ENCODE measurements at regions not wholly inside any gene's neighbourhood (a gene's known extent, or its start where the extent isn't known, plus 50 kb on each side); places are given as distances from the start of the nearest gene placed in this dataset.

GRCh38 chr6:6811128-6812009 is 222.8 kb downstream of the LY86 start:
- POLR2A ChIA-PET (ENCODE audit: low non-redundant PET) = no interaction called here
- BruUV-seq (replicated peaks) = no TSS peak

GRCh38 chr6:6812427-6812826 is 223.9 kb downstream of the LY86 start:
- TF ChIP-seq EZH2 (IDR thresholded peaks at IDR 0.05; ENCODE audit: borderline replicate concordance, low read depth, low read length, poor library complexity, severe bottlenecking) (no peak), CTCF (conservative IDR thresholded peaks at IDR 0.05; ENCODE audit: low read depth, low read length) (no peak)
- H3K27me3 ChIP-seq (replicated peaks; ENCODE audit: insufficient read depth, low read depth, low read length, poor library complexity) = no peaks in the 10 kb centered on the region
- BruUV-seq (replicated peaks) = no TSS peak
- H3K27ac ChIP-seq (ENCODE audit: low read depth, low read length, poor library complexity, severe bottlenecking) = no peak overlapping the region
- ChIA-PET CTCF (no interaction called here), POLR2A (ENCODE audit: low non-redundant PET) (no interaction called here)
- intact Hi-C loops (cut with micrococcal nuclease; ENCODE audit: unreplicated experiment) = no loop called here
- H3K4me1 ChIP-seq (ENCODE audit: insufficient read depth, low read length, poor library complexity, severe bottlenecking) = peaks cover 15% of the 10 kb centered on the region
- no peak overlapping the region for H3K4me3 ChIP-seq (ENCODE audit: low read depth, low read length, poor library complexity, severe bottlenecking)
- no peak for DNase-seq (ENCODE audit: low spot score)
- no peaks in the 10 kb centered on the region for H3K9me3 ChIP-seq (ENCODE audit: low read depth, low read length, poor library complexity, severe bottlenecking)
- no peaks in the 10 kb centered on the region for H3K36me3 ChIP-seq (ENCODE audit: insufficient read depth, low read length, poor library complexity, severe bottlenecking)

More at GRCh38 chr6:6811128-6812009, 222.8 kb downstream of the LY86 start:
- H3K4me1 ChIP-seq (ENCODE audit: insufficient read depth, low read length, poor library complexity, severe bottlenecking) = peaks cover 15% of the 10 kb centered on the region
- peak overlapping the region; percentile 35 for H3K4me3 ChIP-seq (ENCODE audit: low read depth, low read length, poor library complexity, severe bottlenecking)
- H3K9me3 ChIP-seq (ENCODE audit: low read depth, low read length, poor library complexity, severe bottlenecking) = no peaks in the 10 kb centered on the region
- intact Hi-C loops (cut with micrococcal nuclease; ENCODE audit: unreplicated experiment) = no loop called here
- H3K36me3 ChIP-seq (ENCODE audit: insufficient read depth, low read length, poor library complexity, severe bottlenecking) = no peaks in the 10 kb centered on the region
- H3K27me3 ChIP-seq (replicated peaks; ENCODE audit: insufficient read depth, low read depth, low read length, poor library complexity) = no peaks in the 10 kb centered on the region
- no peak for TF ChIP-seq CTCF (conservative IDR thresholded peaks at IDR 0.05; ENCODE audit: low read depth, low read length)
- TF ChIP-seq EZH2 (IDR thresholded peaks at IDR 0.05; ENCODE audit: borderline replicate concordance, low read depth, low read length, poor library complexity, severe bottlenecking) = no peak
- CTCF ChIA-PET = interaction anchor here (0.6 kb wide), 1 partner anchor 27 kb away, joined by 5 read pairs; no protein-coding TSS in a partner anchor
- H3K27ac ChIP-seq (ENCODE audit: low read depth, low read length, poor library complexity, severe bottlenecking) = peak overlapping the region; percentile 56
- peak; percentile 54 for DNase-seq (ENCODE audit: low spot score)

GRCh38 chr6:6815732-6816131 is 227.2 kb downstream of the LY86 start:
- no TSS peak for BruUV-seq (replicated peaks)
- Histone ChIP-seq H3K27me3 (replicated peaks; ENCODE audit: insufficient read depth, low read depth, low read length, poor library complexity) (no peaks in the 10 kb centered on the region), H3K4me1 (ENCODE audit: insufficient read depth, low read length, poor library complexity, severe bottlenecking) (peaks cover 13% of the 10 kb centered on the region), H3K9me3 (ENCODE audit: low read depth, low read length, poor library complexity, severe bottlenecking) (no peaks in the 10 kb centered on the region), H3K36me3 (ENCODE audit: insufficient read depth, low read length, poor library complexity, severe bottlenecking) (no peaks in the 10 kb centered on the region), H3K4me3 (ENCODE audit: low read depth, low read length, poor library complexity, severe bottlenecking) (no peak overlapping the region), H3K27ac (ENCODE audit: low read depth, low read length, poor library complexity, severe bottlenecking) (no peak overlapping the region)
- CTCF ChIA-PET = no interaction called here
- DNase-seq (ENCODE audit: low spot score) = no peak
- TF ChIP-seq EZH2 (IDR thresholded peaks at IDR 0.05; ENCODE audit: borderline replicate concordance, low read depth, low read length, poor library complexity, severe bottlenecking) = no peak
- no peak for TF ChIP-seq CTCF (conservative IDR thresholded peaks at IDR 0.05; ENCODE audit: low read depth, low read length)
- POLR2A ChIA-PET (ENCODE audit: low non-redundant PET) = no interaction called here
- intact Hi-C loops (cut with micrococcal nuclease; ENCODE audit: unreplicated experiment) = no loop called here
